ENCODE measurements at regions not wholly inside any gene's neighbourhood (a gene's known extent, or its start where the extent isn't known, plus 50 kb on each side); places are given as distances from the start of the nearest gene placed in this dataset.
"Not testable (repeated sequence)": the region's sequence is repeated elsewhere in the genome, so short reads cannot be mapped to it uniquely, and the experiment has no call there.

DNA sequence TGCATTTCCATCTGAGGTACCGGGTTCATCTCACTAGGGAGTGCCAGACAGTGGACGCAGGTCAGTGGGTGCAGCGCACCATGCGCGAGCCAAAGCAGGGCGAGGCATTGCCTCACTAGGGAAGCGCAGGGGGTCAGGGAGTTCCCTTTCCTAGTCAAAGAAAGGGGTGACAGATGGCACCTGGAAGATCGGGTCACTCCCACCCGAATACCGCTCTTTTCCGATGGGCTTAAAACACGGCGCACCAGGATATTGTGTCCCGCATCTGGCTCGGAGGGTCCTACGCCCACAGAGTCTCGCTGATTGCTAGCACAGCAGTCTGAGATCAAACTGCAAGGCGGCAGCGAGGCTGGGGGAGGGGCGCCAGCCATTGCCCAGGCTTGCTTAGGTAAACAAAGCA lies 1157.1 kb downstream of the NAALADL2 start:
- DNase-seq, result not testable (repeated sequence)

DNA sequence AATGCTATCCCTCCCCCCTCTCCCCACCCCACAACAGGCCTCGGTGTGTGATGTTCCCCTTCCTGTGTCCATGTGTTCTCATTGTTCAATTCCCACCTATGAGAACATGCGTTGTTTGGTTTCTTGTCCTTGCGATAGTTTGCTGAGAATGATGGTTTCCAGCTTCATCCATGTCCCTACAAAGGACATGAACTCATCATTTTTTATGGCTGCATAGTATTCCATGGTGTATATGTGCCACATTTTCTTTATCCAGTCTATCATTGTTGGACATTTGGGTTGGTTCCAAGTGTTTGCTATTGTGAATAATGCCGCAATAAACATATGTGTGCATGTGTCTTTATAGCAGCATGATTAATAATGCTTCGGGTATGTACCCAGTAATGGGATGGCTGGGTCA lies 1156.1 kb downstream of the NAALADL2 start:
- not testable (repeated sequence) for DNase-seq

DNA sequence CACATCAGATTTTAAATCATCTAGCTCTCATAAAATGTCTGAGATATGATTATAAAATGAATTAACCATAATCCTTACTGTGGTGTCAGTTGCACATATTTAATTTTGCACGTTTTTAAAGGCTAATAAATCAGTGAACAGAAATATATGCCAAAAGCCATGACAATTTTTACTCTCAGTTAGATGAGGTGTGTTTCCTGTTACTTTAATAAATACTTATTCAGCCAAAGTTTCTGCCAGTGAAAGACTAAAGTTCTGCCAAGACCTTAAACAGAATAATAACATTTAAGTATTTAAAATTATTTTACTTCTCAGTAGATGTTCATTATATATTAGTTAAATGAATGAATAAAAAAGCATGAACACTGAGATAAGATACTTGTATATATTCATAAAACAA lies 1150.1 kb downstream of the NAALADL2 start:
- DNase-seq, result no peak

DNA sequence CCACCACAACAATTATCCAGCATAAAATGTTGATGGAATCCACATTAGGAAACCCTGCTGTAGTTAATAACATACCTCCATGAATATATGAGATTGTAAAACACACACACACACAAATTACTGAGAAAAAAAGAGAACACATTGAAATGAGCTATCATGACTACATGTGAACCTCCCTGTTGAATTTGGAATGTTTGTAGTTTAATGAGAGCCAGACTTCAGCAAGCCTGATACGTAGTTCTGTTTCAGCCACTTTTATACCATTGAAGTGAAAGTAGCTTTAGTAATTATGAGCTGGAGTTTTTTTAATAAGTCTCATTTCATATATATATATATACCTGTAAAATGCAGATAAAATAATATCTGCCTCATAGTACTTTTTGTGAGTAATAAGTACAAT lies 1146.4 kb downstream of the NAALADL2 start:
- no peak for DNase-seq

DNA sequence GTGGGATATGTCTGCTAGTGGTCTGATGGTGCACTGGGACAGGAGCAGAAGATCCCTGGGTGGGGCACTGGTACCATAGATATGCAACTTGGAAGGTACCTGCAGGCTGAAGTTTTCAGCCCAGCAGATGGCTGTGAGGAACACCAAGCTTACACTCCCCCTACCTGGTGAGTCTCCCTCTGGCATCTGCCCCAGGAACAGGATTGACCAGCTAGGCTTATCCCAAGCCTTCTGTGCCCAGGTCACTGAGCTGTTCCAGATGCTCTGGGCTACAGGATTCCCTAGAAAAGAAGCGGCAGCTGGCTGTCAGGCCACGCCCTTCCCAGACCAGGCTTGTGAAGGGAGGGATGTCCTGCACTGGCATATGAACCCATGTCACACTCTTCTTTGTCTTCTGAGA lies 1130.0 kb downstream of the NAALADL2 start:
- DNase-seq, result no peak

DNA sequence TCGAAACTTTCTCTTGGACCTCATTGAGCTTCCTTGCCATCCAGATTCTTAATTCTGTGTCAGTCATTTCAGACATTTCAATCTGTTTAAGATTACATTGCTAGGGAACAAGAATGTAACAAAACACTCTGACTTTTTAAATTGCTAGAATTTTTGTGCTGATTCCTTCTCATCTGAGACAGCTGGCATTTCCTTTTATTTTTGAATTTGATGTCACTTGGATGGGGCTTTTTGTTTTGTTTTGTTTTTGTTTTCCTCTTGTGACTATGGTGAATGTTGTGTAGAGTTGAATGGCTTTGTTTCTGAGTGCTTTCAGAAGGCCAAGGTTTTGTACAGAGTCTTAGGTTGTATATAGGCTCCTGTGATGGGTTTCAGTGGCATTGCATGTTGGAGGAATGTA lies 1129.3 kb downstream of the NAALADL2 start:
- DNase-seq, result no peak

DNA sequence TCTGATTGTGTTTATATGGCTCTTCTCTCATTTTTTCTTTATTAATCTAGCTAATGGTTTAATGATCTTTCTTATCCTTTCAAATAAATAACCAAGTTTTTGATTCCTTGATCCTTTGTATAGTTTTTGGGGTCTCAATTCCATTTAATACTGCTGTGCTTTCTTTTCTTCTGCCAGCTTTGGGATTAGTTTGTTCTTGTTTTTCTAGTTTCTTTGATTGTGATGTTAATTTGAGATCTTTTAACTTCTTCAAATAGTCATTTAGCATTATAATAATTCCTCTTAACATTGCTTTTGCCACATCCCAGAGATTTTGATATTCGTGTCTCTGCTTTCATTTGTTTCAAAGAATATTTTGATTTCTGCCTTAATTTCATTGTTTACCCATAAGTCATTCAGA lies 1126.6 kb downstream of the NAALADL2 start:
- DNase-seq, result no peak

DNA sequence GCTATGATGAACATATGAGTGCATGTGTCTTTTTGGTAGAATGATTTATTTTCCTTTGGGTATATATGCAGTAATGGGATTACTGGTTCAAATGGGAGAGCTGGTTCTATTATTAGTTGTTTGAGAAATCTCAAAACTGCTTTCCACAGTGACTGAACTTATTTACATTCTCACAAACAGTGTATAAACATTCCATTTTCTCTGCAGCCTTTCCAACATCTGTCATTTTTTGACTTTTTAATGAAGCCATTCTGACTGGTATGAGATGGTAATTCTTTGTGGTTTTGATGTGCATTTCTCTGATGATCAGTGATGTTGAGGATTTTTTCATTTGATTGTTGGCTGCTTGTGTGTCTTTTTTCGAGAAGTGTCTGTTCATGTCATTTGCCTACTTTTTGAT lies 1124.2 kb downstream of the NAALADL2 start:
- DNase-seq, result no peak

DNA sequence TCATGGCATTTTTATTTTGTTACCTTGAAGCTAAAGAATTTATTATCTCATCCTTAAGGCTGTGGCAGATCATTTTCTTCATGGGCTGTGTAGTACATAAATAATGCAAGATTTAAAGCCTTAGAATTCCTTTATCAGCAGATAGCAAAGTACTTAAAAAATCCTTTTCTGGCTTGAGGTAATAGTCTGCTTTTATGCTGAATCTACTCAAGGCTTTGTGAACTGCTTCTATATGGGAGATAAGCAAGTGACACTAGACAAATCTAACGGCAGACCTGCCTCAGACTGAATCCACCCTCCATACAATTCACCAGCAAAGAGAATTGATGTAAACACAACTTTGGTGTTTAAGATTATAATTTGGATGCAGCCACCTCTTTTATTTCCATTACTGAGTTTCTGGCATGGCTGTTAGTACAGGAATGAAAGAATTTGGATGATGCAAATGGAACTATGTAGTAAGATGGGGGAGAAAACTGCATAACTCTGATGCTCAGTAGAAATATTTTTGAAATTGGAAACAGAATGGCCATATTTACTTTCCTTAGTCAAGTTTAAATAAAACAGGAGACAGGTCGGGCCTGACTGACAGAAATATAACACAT lies 1121.5 kb downstream of the NAALADL2 start:
- no peak for DNase-seq

DNA sequence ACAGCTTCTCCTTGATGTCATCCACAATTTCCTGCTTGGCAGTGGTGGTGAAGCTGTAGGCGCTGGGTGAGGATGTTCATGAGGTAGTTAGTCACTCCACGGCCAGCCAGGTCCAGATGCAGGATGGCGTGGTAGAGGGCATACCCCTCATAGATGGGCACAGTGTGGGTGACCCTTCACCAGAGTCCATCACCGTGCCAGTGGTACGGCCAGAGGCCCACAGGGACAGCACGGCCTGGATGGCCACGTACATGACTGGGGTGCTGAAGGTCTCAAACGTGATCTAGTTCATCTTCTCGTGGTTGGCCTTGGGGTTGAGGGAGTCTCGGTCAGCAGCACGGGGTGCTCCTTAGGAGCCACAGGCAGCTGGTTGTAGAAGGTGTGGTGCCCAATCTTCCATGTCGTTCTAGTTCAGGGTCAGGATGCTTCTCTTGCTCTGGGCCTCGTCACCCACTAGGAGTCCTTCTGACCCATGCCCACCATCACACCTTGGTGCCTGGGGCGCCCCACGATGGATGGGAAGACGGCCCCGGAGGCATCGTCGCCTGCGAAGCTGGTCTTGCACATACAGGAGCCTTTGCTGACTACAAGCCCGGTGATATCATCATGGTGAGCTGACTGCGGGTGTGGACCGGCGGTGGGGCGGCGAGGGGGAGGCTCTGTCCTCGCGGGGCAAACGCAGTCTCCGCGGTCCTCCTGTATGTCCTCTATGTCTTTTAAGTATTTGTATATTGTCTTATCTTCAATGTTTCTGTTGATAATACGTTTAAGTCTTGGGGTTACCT lies 1119.0 kb downstream of the NAALADL2 start:
- no peak for DNase-seq

DNA sequence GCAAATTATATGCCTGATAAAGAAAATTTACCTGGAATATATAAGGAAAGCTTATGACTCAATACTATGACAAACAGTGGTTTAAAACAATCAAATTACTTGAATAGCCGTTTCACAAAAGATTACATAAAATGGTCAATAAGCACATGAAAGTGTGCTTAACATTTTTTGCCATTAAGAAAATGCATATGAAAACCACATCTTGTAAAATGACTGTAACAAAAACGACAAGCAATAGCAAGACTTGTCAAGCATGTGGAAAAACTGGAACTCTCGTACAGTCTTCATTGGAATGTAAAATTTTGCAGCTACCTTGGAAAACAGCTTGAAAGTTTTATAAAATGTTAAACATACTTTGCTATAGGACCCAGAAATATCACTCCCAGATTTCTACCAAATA lies 1110.3 kb downstream of the NAALADL2 start:
- DNase-seq, result no peak

DNA sequence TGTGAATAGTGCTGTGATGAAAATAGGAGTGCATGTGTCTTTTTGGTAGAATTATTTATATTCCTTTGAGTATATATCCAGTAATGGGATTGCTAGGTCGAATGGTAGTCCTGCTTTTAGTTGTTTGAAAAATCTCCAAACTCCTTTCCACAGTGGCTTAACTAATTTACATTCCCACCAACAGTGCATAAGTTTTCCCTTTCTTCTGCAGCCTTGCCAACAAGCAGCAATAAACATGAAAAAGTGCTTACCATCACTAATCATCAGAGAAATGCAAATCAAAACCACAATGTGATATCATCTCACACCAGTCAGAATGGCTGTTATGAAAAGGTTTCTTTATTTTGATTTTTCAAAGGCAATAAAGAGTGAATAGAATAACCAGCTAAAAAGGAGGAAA lies 1105.9 kb downstream of the NAALADL2 start:
- no peak for DNase-seq

DNA sequence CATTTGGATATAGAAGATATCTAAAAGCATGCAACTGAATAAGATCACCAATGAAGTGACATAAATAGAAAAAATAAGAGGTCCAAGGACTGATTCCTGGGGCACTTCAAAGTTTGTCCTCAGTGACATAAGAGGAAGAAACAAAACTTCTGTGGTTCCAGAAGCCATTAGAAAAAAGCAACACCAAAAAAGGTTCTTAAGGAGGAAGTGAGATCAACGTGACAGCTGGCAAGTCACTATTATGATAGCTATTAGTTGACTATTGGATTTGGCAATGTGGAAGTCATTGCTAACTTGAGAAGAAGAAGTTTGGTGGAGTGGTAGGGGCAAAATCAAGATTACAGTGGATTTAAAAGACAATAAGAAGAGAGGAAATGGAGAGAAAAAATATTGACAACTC lies 1098.3 kb downstream of the NAALADL2 start:
- peak; percentile 51 for DNase-seq

DNA sequence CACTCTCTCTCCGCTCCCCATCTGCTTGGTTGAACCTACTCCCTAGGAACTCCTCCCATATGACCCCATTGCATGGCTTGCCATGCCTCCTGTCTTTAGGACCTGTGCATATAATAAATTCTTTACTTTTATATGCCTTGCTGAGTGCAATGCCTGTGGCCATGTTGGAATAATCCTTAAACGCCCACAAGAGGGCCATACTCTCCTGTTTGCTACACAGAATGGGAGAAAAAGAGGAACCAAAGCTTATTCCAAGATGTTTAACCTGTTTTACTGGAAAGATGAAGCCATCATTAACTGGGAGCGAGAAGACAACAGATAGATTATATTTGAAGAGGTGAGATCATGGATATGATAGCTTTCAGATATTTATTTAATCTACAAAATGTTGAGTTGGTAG lies 1097.8 kb downstream of the NAALADL2 start:
- DNase-seq, result peak; percentile 45

DNA sequence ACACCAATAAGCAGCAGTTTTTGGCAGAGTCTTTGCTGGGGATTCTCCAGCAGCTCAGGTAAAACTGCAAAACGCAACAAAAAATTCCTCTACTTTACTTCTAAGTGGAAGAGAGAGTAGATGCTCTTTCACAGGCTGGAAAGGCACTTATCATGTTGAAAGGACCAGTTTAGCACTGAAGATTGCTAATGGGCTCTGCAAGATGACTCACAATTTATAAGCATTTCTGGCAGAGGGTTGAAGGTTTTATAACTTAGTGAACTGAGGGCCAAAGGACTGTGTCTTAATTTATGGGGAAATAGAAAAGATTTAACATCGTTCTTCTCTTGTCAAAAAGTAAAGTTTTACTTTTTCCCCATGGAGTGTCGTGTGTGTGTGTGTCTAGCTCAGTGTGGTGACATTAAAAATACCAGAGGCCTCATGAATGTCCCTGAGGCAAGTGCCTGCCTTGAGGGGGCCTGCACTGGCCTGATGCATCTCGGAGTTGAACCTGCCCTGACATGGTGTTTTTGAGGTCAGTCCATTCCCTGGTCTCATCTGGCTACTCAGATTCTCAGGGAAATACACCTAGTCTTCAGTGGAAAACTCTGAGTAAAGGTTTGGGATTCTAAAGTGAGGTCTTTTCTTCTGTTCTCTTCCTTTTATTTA lies 1092.0 kb downstream of the NAALADL2 start:
- no peak for DNase-seq

DNA sequence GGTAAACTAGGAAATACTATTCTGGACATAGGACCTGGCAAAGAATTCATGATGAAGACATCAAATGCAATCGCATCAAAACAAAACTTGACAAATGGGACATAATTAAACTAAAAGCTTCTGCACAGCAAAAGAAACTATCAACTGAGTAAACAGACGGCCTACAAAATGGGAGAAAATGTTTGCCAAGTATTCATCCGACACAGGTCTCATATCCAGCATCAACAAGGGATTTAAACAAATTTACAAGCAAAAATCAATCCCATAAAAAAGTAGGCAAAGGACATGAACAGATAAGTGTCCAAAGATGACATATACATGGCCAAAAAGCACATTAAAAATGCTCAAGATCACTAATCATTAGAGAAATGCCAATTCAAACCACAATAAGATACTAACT lies 1088.9 kb downstream of the NAALADL2 start:
- no peak for DNase-seq

DNA sequence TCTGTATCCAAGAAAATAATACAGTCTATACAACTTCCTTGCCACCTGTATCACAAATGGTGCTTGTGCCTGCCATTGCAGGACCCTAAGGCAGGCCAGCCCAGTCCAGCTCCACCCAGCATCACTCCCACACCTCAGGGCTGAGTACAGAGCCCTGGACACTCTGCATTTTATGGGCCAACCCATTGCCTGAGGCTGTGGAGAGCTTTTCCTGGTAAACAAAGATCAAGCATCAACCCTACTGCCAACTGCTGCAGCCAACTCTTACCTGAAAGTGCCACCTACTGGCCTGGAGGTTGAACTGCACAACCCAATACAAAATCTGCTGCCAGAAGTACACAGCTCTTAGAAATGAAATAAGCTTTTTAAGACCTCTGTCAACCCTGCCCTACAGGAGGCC lies 1082.2 kb downstream of the NAALADL2 start:
- peak; percentile 55 for DNase-seq

DNA sequence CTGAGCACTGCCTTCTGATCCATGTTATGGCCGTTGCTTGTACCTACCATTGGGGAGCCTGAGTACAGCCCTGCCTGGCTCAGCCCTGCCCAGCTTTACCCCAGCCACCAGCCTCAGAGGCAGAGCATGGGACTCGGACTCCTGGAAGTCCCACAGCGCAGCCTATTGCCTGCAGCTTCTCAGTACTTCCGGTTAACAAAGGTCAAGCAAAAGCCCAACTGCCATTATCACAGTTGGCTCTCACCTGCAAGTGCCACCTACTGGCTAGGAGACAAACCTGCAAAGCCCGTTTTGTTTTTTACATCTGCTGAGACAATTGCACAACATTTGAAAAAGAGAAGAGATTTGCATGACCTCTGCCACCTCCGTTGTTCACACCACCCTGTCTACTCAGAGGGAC lies 1081.7 kb downstream of the NAALADL2 start:
- peak; percentile 2 for DNase-seq

DNA sequence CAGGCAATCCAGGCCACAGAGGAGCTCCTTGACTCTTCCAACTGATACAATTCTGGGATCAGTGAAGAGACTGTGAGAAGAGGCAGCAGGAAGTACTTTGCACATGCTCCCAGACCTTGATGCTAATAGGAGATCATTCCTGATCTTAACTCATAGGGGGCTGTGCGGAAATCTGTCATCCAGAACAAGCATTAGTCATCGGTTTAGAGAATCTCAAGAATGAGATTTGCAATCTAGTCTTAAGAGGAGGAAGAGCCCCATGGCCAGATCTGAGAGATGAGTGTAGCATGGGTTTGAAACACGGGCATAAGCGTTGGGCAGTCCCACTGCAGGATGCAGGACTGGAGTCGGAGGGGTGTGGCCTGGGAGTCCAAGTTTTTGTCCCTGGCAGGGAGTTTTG lies 1081.1 kb downstream of the NAALADL2 start:
- DNase-seq, result no peak

DNA sequence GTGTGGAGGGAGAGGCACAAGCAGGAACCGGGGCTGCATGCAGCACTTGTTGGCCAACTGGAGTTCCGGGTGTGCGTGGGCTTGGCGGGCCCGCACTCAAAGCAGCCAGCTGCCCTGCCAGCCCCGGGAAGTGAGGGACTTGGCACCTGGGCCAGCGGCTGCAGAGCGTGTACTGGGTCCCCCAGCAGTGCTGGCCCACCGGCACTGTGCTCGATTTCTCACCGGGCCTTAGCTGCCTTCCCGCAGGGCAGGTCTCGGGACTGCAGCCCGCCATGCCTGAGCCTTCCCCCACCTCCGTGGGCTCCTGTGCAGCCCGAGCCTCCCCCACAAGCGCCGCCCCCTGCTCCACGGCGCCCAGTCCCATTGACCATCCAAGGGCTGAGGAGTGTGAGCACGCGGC lies 1078.2 kb downstream of the NAALADL2 start:
- not testable (repeated sequence) for DNase-seq

DNA sequence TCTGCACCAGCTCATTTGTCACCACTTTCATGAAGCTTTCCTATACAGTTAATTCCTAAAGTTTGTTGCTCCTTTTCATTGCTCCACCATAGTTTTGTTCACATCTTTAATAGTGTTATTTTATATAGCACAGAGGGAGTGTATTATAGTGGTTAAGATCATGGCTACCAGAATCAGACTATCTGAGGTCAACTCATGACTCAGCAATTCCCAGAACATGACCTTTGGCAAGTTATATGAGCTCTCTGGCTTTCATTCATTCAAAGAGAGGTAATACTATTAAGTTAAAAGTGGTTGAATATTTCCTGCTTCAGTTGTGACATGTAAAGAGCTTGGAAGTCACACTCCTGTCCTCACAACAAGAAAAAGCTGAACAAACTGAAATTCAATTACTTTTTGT lies 1073.5 kb downstream of the NAALADL2 start:
- peak; percentile 71 for DNase-seq

DNA sequence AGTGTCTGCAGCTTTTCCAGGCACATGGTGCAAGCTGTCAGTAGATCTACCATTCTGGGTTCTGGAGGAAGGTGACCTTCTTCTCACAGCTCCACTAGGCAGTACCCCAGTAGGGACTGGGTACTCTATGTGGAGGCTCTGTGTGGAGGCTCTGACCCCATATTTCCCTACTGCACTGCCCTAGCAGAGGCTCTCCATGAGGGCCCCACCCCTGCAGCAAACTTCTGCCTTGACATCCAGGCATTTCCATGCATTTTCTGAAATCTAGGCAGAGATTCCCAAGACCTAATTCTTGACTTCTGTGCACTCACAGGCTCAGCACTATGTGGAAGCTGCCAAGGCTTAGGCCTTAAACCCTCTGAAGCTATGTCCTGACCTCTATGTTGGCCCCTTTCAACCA lies 1060.0 kb downstream of the NAALADL2 start:
- no peak for DNase-seq

DNA sequence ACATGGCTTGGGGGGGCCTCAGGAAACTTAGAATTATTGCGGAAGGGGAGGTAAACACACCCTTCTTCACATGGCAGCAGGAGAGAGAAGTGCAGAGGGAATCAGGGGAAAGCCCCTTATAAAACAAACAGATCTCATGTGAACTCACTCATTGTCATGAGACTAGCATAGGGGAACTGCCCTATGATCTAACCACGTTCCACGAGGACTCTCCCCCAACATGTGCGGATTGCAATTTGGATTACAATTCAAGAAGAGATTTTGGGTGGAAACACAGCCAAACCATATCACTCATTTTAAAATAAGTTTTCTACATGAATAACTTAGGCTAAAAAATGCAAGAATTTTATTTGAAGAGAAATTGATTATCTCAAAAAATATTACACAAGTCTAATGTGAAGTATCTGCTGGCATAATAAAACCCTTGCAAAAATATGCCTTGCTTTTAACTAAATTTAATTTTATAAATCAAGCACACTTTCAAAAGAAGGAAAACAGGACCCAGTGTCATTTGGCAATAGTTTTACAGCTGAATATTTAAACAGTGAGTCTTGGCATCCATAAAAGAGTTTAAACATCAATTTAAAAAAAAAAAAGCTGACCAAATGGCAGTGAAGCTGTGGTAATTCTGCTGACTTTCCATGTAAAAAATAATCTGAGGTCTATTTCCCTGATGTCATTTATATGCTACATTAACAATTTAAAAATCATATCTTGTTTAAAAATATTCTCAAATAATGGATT lies 1057.2 kb downstream of the NAALADL2 start:
- no peak for DNase-seq

DNA sequence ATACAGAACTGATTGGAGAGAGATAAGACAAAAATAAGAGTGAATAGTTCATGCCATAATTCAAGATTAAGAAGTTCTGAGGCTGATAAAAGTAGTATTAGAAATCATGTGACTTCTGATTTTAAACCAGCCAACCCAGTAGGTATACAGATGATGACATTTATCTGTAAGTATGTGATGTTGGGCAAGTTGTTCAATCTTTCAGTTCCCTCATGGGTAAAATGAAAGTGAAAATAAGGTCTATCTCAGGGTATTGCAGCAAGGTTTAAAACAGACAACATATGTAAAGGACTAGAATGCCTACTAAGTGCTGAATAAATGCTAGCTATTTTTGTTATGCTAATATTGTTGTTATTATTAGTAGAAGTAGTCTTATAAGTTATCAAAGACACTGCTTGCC lies 1055.7 kb downstream of the NAALADL2 start:
- DNase-seq, result peak; percentile 76

Measured in OCI-M1 (cell line).